AG09319 (cell line): ENCODE measurements at regions not wholly inside any gene's neighbourhood (a gene's known extent, or its start where the extent isn't known, plus 50 kb on each side); places are given as distances from the start of the nearest gene placed in this dataset.

ENCODE experiments used
- DNase-seq: peaks from one replicate; pipeline ENCODE4 v3.0.0-alpha.2; 2010; ENCODE audit warnings: low read depth; ENCODE audit errors: extremely low read depth
- CTCF ChIP-seq: IDR thresholded peaks from 2 replicates; pipeline ENCODE4 v1.5.1; 2011; ENCODE audit warnings: low read depth, mild to moderate bottlenecking, inconsistent platforms, low read length, moderate library complexity

- no peak for TF ChIP-seq CTCF
- DNase-seq = no peak
Observed at GRCh38 chr5:81820318-81820636, 69.4 kb upstream of the SSBP2 start.

GRCh38 chr5:81819556-81820317 lies 68.8 kb upstream of the SSBP2 start:
- no peak for TF ChIP-seq CTCF
- no peak for DNase-seq

- DNase-seq = no peak
- no peak for TF ChIP-seq CTCF
Observed at GRCh38 chr5:81817980-81818379, 67.1 kb upstream of the SSBP2 start.

- TF ChIP-seq CTCF = no peak
- no peak for DNase-seq
Observed at GRCh38 chr5:81817086-81817485, 66.2 kb upstream of the SSBP2 start.

- TF ChIP-seq CTCF = no peak
- no peak for DNase-seq
Observed at GRCh38 chr5:81815321-81815720, 64.4 kb upstream of the SSBP2 start.

GRCh38 chr5:81808106-81808505 lies 57.2 kb upstream of the SSBP2 start:
- TF ChIP-seq CTCF = no peak
- no peak for DNase-seq

- TF ChIP-seq CTCF = no peak
Observed at GRCh38 chr5:81805086-81805485, 54.2 kb upstream of the SSBP2 start.

More at GRCh38 chr5:81805086-81805485, 54.2 kb upstream of the SSBP2 start:
- DNase-seq = no peak
